Activated CD8-positive, alpha-beta T cell treated with anti-CD3 and anti-CD28 coated beads for 36 hours (primary cell): ENCODE measurements at regions not wholly inside any gene's neighbourhood (a gene's known extent, or its start where the extent isn't known, plus 50 kb on each side); places are given as distances from the start of the nearest gene placed in this dataset.
"Not testable (repeated sequence)": the region's sequence is repeated elsewhere in the genome, so short reads cannot be mapped to it uniquely, and the experiment has no call there.

Experiments used
- ATAC-seq: fragments of 200-7000 bp; cut with Tn5 transposase; one replicate; pipeline ENCODE4 v1.10.0; 2021; ENCODE audit warnings: mild to moderate bottlenecking, moderate library complexity
- CTCF ChIA-PET: fragments of 350-600 bp; sonication (Branson Sonifier 250); formaldehyde crosslinking; loops from one replicate; lab custom pipeline; 2021; ENCODE audit warnings: antibody characterized with exemption; lab: Charles Lee
- POLR2A ChIA-PET: fragments of 350-600 bp; sonication (Branson Sonifier 250); formaldehyde crosslinking; loops from one replicate; lab custom pipeline; 2021; ENCODE audit warnings: antibody characterized with exemption; lab: Charles Lee
- DNase-seq: peaks from one replicate; pipeline ENCODE4 v3.0.0-alpha.2; 2020
- H3K27ac Mint-ChIP-seq: one replicate; pipeline ENCODE4 v1.8.0; 2021; ENCODE audit warnings: mild to moderate bottlenecking, mixed read lengths
- H3K27me3 Mint-ChIP-seq: one replicate; pipeline ENCODE4 v1.8.0; 2021; ENCODE audit warnings: mixed read lengths
- H3K36me3 Mint-ChIP-seq: one replicate; pipeline ENCODE4 v1.8.0; 2021; ENCODE audit warnings: low read depth, mixed read lengths
- H3K4me1 Mint-ChIP-seq: one replicate; pipeline ENCODE4 v1.8.0; 2021; ENCODE audit warnings: low read depth, mixed read lengths
- H3K4me3 Mint-ChIP-seq: one replicate; pipeline ENCODE4 v1.8.0; 2021; ENCODE audit warnings: mild to moderate bottlenecking, moderate library complexity, mixed read lengths
- H3K9me3 Mint-ChIP-seq: one replicate; pipeline ENCODE4 v1.8.0; 2021; ENCODE audit warnings: mixed read lengths
- intact Hi-C: fragments of 100-400 bp; cut with micrococcal nuclease; formaldehyde crosslinking; loops from one replicate; pipeline ENCODE4 v1.10.0; 2022
- TF ChIP-seq, protein P1 (sequence below): fragments of 200-600 bp; IDR thresholded peaks from one replicate; pipeline ENCODE4 v1.8.0; 2022; ENCODE audit warnings: antibody characterized with exemption, mild to moderate bottlenecking

DNA sequence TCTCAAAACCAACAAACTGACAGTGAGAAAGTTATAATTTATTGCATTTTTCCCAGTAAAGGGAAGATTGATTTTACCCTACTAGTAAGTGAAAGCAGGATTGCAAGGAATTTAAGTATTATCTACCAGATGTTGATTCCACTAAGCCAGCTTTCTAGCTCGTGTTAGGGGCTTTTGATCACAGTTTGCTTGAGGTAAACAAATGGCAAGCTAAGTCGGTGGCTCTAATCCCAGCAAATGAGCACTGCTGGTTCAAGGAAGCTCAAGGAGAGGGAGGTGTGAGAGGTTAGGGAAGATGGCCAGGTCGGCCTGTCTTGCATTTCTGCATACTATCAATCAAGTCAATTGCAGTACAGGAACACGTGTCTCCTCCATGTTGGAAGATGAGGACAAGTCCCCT lies 448.7 kb upstream of the POM121L12 start:
- TF ChIP-seq, protein P1, sequence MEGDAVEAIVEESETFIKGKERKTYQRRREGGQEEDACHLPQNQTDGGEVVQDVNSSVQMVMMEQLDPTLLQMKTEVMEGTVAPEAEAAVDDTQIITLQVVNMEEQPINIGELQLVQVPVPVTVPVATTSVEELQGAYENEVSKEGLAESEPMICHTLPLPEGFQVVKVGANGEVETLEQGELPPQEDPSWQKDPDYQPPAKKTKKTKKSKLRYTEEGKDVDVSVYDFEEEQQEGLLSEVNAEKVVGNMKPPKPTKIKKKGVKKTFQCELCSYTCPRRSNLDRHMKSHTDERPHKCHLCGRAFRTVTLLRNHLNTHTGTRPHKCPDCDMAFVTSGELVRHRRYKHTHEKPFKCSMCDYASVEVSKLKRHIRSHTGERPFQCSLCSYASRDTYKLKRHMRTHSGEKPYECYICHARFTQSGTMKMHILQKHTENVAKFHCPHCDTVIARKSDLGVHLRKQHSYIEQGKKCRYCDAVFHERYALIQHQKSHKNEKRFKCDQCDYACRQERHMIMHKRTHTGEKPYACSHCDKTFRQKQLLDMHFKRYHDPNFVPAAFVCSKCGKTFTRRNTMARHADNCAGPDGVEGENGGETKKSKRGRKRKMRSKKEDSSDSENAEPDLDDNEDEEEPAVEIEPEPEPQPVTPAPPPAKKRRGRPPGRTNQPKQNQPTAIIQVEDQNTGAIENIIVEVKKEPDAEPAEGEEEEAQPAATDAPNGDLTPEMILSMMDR, result no peak
- CTCF ChIA-PET, result no interaction called here
- Mint-ChIP-seq H3K9me3 (no peaks in the 10 kb centered on the region), H3K4me3 (no peak overlapping the region), H3K27me3 (no peaks in the 10 kb centered on the region), H3K4me1 (no peaks in the 10 kb centered on the region), H3K27ac (no peak overlapping the region), H3K36me3 (no peaks in the 10 kb centered on the region)
- DNase-seq (no peak), ATAC-seq (no peak)
- intact Hi-C loops, result no loop called here
- POLR2A ChIA-PET, result no interaction called here

DNA sequence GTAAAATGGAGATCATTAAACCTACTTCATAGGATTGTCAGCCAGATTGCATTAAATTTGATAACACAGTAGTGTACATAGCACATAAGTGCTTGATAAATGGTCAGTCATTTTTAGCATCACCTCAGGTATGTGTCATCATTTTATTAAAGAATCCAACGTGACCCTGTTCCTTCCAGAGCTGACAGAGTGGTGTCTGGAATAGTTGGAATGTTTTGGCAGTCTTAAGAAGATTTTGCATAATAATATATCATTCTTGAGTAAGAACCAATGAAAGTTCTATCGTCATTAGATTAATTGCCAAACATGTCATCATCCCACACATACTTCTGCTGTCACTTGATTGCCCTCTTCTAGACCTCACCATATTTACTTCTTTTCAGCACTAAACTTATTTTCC lies 451.4 kb upstream of the POM121L12 start:
- Mint-ChIP-seq H3K4me3 (no peak overlapping the region), H3K27me3 (no peaks in the 10 kb centered on the region), H3K4me1 (no peaks in the 10 kb centered on the region), H3K27ac (no peak overlapping the region), H3K36me3 (no peaks in the 10 kb centered on the region), H3K9me3 (peaks cover 1% of the 10 kb centered on the region)
- POLR2A ChIA-PET, result no interaction called here
- DNase-seq (no peak), ATAC-seq (no peak)
- TF ChIP-seq, protein P1, result no peak
- CTCF ChIA-PET, result no interaction called here
- intact Hi-C loops, result no loop called here

DNA sequence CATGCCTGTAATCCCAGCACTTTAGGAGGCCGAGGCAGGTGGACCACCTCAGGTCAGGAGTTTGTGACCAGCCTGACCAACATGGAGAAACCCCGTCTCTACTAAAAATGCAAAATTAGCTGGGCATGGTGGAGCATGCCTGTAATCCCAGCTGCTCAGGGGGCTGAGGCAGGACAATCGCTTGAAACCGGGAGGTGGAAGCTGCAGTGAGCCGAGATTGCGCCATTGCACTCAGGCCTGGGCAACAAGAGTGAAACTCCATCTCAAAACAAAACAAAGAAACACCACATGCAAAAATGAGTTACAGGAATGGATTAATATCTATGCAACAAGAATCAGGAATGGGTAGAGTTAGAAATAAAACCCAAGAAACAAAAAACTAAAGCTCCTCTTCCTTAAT lies 462.3 kb upstream of the POM121L12 start:
- DNase-seq, ATAC-seq, H3K36me3 Mint-ChIP-seq, H3K27me3 Mint-ChIP-seq, H3K4me3 Mint-ChIP-seq, CTCF ChIA-PET, H3K9me3 Mint-ChIP-seq, H3K27ac Mint-ChIP-seq, H3K4me1 Mint-ChIP-seq, POLR2A ChIA-PET, intact Hi-C loops: not testable (repeated sequence)

DNA sequence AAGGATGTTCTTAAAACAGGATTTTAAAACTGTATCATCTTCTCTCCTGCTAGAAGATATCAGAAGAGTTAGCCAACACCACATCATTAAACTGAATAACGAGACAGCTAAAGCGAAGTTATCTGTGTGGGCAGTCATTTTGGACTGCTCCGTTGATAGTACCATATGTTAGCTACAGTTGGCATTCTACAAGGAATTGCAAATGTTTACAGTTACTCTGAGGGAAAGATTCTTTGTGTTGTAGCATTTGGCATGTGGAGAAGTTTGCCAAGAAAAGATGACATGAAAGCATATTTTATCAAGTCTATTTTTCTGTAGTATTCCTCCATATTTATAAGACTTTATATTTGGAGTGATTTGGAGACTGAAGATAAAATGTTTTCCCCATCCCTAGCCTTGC lies 464.4 kb upstream of the POM121L12 start:
- H3K36me3 Mint-ChIP-seq, result no peaks in the 10 kb centered on the region
- TF ChIP-seq, protein P1, result no peak

DNA sequence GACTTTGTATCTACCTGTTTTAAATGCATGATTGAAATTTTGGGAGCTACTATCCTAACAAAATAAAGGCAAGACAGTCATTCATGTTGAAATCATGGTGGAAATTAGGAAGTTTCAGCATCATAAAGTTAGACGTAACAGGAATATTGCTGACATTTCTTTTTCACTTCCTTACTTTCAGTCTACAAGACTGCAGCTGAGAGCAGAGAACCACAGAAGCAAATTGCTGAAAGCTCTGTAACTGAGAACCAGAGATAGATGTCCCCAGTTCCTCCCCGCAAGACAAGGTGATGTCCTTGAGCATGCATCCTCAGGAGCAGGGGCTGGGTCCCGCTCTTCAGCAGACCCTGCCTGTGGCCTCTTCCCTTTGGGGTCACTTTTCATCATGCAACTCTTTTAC lies 466.3 kb upstream of the POM121L12 start:
- ChIA-PET POLR2A (no interaction called here), CTCF (no interaction called here)
- Mint-ChIP-seq H3K4me3 (no peak overlapping the region), H3K9me3 (peaks cover 8% of the 10 kb centered on the region), H3K36me3 (no peaks in the 10 kb centered on the region), H3K4me1 (no peaks in the 10 kb centered on the region), H3K27ac (no peak overlapping the region), H3K27me3 (no peaks in the 10 kb centered on the region)
- ATAC-seq (no peak), DNase-seq (no peak)
- TF ChIP-seq, protein P1, result no peak
- intact Hi-C loops, result no loop called here

More for the DNA sequence above, 464.4 kb upstream of the POM121L12 start:
- Mint-ChIP-seq H3K4me3 (no peak overlapping the region), H3K27ac (no peak overlapping the region), H3K4me1 (no peaks in the 10 kb centered on the region), H3K27me3 (no peaks in the 10 kb centered on the region), H3K9me3 (peaks cover 8% of the 10 kb centered on the region)
- DNase-seq (no peak), ATAC-seq (no peak)
- CTCF ChIA-PET, result no interaction called here
- POLR2A ChIA-PET, result no interaction called here
- intact Hi-C loops, result no loop called here

DNA sequence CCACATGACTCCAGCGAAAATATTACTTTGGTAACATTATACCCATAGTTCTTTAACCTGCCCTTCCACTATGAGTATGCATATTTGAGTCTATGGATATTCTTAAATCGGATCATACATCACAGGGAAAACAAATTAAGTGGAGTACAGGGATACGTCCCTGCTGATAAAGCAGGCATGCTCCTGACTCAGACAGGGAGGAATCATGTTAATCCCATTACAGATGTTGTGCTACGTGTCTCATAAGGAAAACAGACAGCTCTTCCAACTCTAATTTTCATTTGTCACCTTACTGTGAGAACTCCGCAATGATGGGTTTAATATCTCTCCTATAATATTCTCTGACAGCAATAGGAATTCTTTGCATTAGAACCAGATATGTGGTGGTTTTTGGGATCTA lies 469.5 kb upstream of the POM121L12 start:
- DNase-seq, result no peak
- no peaks in the 10 kb centered on the region for H3K36me3 Mint-ChIP-seq
- H3K4me3 Mint-ChIP-seq, result no peak overlapping the region
- intact Hi-C loops, result no loop called here
- H3K27ac Mint-ChIP-seq, result no peak overlapping the region
- TF ChIP-seq, protein P1, result no peak
- no peak for ATAC-seq
- ChIA-PET POLR2A (no interaction called here), CTCF (no interaction called here)
- peaks cover 10% of the 10 kb centered on the region for H3K9me3 Mint-ChIP-seq
- H3K27me3 Mint-ChIP-seq, result no peaks in the 10 kb centered on the region
- H3K4me1 Mint-ChIP-seq, result no peaks in the 10 kb centered on the region
